ENCODE measurements at regions not wholly inside any gene's neighbourhood (a gene's known extent, or its start where the extent isn't known, plus 50 kb on each side); places are given as distances from the start of the nearest gene placed in this dataset.

- TF ChIP-seq SP2 (CRISPR knock-in tag; IDR thresholded peaks at IDR 0.05), result no peak
- peak; percentile 82 for TF ChIP-seq SMC3 (IDR thresholded peaks at IDR 0.05; ENCODE audit: low read length)
- TF ChIP-seq ZNF670 (CRISPR knock-in tag; IDR thresholded peaks at IDR 0.05; ENCODE audit: borderline replicate concordance), result no peak
- no peak for TF ChIP-seq REL (CRISPR knock-in tag; conservative IDR thresholded peaks at IDR 0.05)
- TF ChIP-seq RBAK (CRISPR knock-in tag; IDR thresholded peaks at IDR 0.05), result no peak
Observed at GRCh38 chr6:132218059-132218696, 183.1 kb downstream of the MOXD1 start (continued).

GRCh38 chr6:132215805-132216204 lies 185.5 kb downstream of the MOXD1 start:
- no peak for FAIRE-seq
- ATAC-seq, result no peak
- intact Hi-C loops (cut with micrococcal nuclease; ENCODE audit: unreplicated experiment), result loop anchor here (5.0 kb wide), 1 partner anchor 54 kb away; no protein-coding TSS in a partner anchor
- Histone ChIP-seq H4K20me1 (ENCODE audit: insufficient read depth, low read length) (no peaks in the 10 kb centered on the region), H3K27me3 (ENCODE audit: control insufficient read depth in 1 of 2, insufficient read depth in 2 of 2, low read length in 2 of 2) (peaks cover 0 to 6% of the 10 kb centered on the region in 2 experiments; a peak in 2 of 5 replicates), H3K27ac (ENCODE audit: extremely low read length, insufficient read depth, low read length) (no peak overlapping the region), H2AFZ (ENCODE audit: low read length) (no peak overlapping the region), H3K4me3 (replicated peaks in 1 of 3; ENCODE audit: insufficient read depth in 1 of 3, low read depth in 2 of 3, low read length in 3 of 3) (no peak overlapping the region), H3K9ac (ENCODE audit: insufficient read depth, low read depth, low read length) (no peak overlapping the region), H3K4me1 (ENCODE audit: insufficient read depth, low read length) (no peaks in the 10 kb centered on the region), H3K79me2 (ENCODE audit: insufficient read depth, low read length) (no peaks in the 10 kb centered on the region), H3K4me2 (ENCODE audit: low read depth, low read length) (no peak overlapping the region), H3K36me3 (replicated peaks in 1 of 2; ENCODE audit: control insufficient read depth in 1 of 2, insufficient read depth in 2 of 2, low read length in 2 of 2) (no peaks in the 10 kb centered on the region), H3K9me3 (ENCODE audit: low read length) (no peaks in the 10 kb centered on the region)
- DNase-seq (ENCODE audit: low spot score), result no peak
- CTCF ChIA-PET (ENCODE audit: low intra/inter-chr PET ratio, low total read pairs), result no interaction called here
- WGBS (ENCODE audit: low lambda C conversion rate), result 9% methylated on average over 2 of the region's 2 CpGs
- in situ Hi-C loops (cut with HindIII; ENCODE audit: extremely low pct_ligation_motif_present, low pct_unique_long_range_greater_than_20kb), result loop anchor here (25.0 kb wide), 1 partner anchor 529 kb away; no protein-coding TSS in a partner anchor
- BruUV-seq (replicated peaks), result no TSS peak
- POLR2A ChIA-PET, result no interaction called here
- TF ChIP-seq MAFK (conservative IDR thresholded peaks at IDR 0.05 in 1 of 2, IDR thresholded peaks at IDR 0.05 in 1 of 2; ENCODE audit: low read length in 2 of 2) (peak; percentile 17 to 22; a peak in 1 of 4 replicates), HNF1A (IDR thresholded peaks at IDR 0.05; ENCODE audit: low read depth) (no peak), HNF1A (CRISPR knock-in tag; IDR thresholded peaks at IDR 0.05; ENCODE audit: borderline replicate concordance) (no peak)

All from HepG2 (cell line).